ENCODE measurements at regions not wholly inside any gene's neighbourhood (a gene's known extent, or its start where the extent isn't known, plus 50 kb on each side); places are given as distances from the start of the nearest gene placed in this dataset.
A peak's percentile ranks its signal among the peaks of the same experiment; 100 is the strongest.

DNA sequence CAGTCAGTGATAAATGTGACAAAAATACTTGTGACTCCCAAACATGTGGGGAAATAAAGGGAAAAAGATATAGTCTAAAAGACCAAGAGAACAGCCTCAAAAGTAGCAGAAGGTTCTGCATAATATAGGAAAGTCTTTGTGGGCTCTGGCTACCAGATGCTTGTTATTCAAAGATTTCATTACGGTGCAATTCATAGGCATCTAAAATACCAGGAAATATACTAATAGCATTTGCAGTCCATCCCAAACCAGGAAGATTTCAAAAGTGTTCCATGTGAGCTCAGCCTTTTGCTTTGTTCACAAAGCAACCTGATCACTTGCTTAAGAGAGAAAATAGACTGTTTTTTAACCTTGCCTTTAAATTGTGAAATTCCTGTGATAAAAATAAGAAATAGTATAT lies 506.7 kb upstream of the MARCKS start:
- peaks cover 30% of the 10 kb centered on the region for H3K4me1 Mint-ChIP-seq (ENCODE audit: unreplicated experiment)

DNA sequence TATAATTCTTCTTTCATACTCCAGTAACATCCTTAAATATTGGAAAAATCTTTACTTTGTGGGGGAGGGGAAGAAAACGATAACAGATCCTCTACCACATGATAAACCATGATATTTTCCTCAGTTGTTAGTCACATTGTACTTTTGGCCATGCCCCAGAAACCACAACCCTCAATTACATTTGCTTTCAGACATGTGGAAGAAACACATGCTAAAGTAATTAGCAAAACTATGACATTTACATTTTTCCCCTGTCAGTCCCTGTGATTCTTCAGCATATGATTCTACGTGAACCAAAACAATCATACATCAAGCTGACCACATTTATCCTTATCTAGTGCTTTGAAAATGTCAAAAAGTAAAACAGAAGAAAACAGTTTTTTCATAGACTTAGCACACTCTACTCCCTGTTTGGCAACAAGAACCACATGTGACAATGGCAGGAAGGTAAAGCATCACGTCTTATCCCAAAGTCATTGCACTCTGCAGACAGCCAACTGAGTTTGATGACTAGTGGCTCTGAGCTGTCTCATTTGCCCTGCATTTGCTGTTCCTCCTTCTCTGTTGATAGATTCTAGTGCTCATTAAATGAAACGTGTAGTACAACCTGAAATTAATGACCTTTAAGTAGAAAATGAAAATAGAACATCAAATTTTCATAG lies 505.8 kb upstream of the MARCKS start:
- Mint-ChIP-seq H3K27me3 (no peaks in the 10 kb centered on the region), H3K4me1 (ENCODE audit: unreplicated experiment) (peaks cover 30% of the 10 kb centered on the region), H3K4me3 (no peak overlapping the region), H3K9me3 (peaks cover 8% of the 10 kb centered on the region), H3K36me3 (no peaks in the 10 kb centered on the region), H3K27ac (peak overlapping the region; percentile 34)
- no peak for DNase-seq (ENCODE audit: extremely low spot score, unreplicated experiment)
- TF ChIP-seq, protein P1, sequence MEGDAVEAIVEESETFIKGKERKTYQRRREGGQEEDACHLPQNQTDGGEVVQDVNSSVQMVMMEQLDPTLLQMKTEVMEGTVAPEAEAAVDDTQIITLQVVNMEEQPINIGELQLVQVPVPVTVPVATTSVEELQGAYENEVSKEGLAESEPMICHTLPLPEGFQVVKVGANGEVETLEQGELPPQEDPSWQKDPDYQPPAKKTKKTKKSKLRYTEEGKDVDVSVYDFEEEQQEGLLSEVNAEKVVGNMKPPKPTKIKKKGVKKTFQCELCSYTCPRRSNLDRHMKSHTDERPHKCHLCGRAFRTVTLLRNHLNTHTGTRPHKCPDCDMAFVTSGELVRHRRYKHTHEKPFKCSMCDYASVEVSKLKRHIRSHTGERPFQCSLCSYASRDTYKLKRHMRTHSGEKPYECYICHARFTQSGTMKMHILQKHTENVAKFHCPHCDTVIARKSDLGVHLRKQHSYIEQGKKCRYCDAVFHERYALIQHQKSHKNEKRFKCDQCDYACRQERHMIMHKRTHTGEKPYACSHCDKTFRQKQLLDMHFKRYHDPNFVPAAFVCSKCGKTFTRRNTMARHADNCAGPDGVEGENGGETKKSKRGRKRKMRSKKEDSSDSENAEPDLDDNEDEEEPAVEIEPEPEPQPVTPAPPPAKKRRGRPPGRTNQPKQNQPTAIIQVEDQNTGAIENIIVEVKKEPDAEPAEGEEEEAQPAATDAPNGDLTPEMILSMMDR (conservative IDR thresholded peaks at IDR 0.05) = no peak

More for the DNA sequence above, 506.7 kb upstream of the MARCKS start:
- no peak for DNase-seq (ENCODE audit: extremely low spot score, unreplicated experiment)
- H3K27ac Mint-ChIP-seq = no peak overlapping the region
- H3K36me3 Mint-ChIP-seq = no peaks in the 10 kb centered on the region
- H3K27me3 Mint-ChIP-seq = no peaks in the 10 kb centered on the region
- H3K4me3 Mint-ChIP-seq = no peak overlapping the region
- peaks cover 8% of the 10 kb centered on the region for H3K9me3 Mint-ChIP-seq
- TF ChIP-seq, protein P1 (conservative IDR thresholded peaks at IDR 0.05) = no peak

GRCh38 chr6:113352029-113352801 lies 504.9 kb upstream of the MARCKS start:
- peak overlapping the region; percentile 12 for H3K4me3 Mint-ChIP-seq
- H3K4me1 Mint-ChIP-seq (ENCODE audit: unreplicated experiment) = peaks cover 34% of the 10 kb centered on the region
- DNase-seq (ENCODE audit: extremely low spot score, unreplicated experiment) = no peak
- TF ChIP-seq, protein P1 (conservative IDR thresholded peaks at IDR 0.05) = no peak
- H3K36me3 Mint-ChIP-seq = no peaks in the 10 kb centered on the region
- peaks cover 12% of the 10 kb centered on the region for H3K9me3 Mint-ChIP-seq
- H3K27ac Mint-ChIP-seq = peak overlapping the region; percentile 34
- H3K27me3 Mint-ChIP-seq = no peaks in the 10 kb centered on the region

DNA sequence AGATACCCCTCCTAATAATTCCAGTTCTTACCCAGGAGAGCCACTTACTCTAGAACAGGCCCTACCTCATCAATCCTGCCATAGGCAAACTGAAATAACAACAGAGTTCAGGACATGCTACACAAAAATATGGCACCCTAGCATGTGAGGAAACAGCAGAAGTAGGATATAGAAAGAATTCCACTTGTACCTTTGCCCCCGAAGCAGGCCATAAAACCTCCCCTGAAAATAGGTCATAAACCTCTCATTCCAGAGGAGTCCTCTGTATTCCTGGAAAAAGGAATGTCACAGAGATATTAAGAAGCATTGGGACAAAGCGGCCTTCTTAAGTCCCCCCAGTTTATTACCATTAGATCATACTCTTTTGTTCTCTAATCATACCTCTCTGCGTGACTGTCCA lies 504.3 kb upstream of the MARCKS start:
- TF ChIP-seq, protein P1 (conservative IDR thresholded peaks at IDR 0.05) = no peak
- peaks cover 13% of the 10 kb centered on the region for H3K9me3 Mint-ChIP-seq
- peak overlapping the region; percentile 12 for H3K4me3 Mint-ChIP-seq
- H3K36me3 Mint-ChIP-seq = no peaks in the 10 kb centered on the region
- peak overlapping the region; percentile 19 for H3K27ac Mint-ChIP-seq
- peaks cover 35% of the 10 kb centered on the region for H3K4me1 Mint-ChIP-seq (ENCODE audit: unreplicated experiment)
- no peak for DNase-seq (ENCODE audit: extremely low spot score, unreplicated experiment)
- no peaks in the 10 kb centered on the region for H3K27me3 Mint-ChIP-seq

DNA sequence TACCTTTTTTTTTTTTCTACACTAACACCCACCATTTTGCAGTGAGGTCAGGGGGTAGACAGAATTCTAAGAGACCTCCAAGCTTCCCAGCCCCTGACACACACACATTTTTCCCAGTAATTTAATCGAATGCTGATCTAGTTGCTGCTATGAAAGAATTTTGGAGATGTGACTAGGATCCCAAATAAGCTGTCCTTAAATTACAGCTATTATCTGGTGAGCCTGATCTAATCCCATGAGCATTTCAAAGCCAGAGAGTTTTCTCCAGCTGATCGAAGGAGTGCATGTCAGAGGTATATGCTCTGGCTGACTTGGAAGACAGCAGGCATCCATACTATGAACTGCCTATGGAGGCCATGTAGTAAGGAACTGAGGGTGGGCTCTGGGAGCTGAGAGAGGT lies 503.8 kb upstream of the MARCKS start:
- Mint-ChIP-seq H3K4me3 (no peak overlapping the region), H3K27ac (no peak overlapping the region), H3K36me3 (no peaks in the 10 kb centered on the region), H3K27me3 (no peaks in the 10 kb centered on the region), H3K4me1 (ENCODE audit: unreplicated experiment) (peaks cover 35% of the 10 kb centered on the region), H3K9me3 (peaks cover 13% of the 10 kb centered on the region)
- TF ChIP-seq, protein P1 (conservative IDR thresholded peaks at IDR 0.05) = no peak
- no peak for DNase-seq (ENCODE audit: extremely low spot score, unreplicated experiment)
